HEK293T (cell line): ENCODE measurements at regions not wholly inside any gene's neighbourhood (a gene's known extent, or its start where the extent isn't known, plus 50 kb on each side); places are given as distances from the start of the nearest gene placed in this dataset.

Source experiments
- FOXA1 ChIP-seq: fragments of 450-650 bp; IDR thresholded peaks from 2 replicates; pipeline ENCODE4 v1.6.1; 2016; ENCODE audit warnings: mild to moderate bottlenecking
- FOXK2 ChIP-seq: fragments of 450-650 bp; IDR thresholded peaks from 2 replicates; pipeline ENCODE4 v1.6.1; 2016; ENCODE audit warnings: mild to moderate bottlenecking
- SP1 ChIP-seq: fragments of 450-650 bp; IDR thresholded peaks from 2 replicates; pipeline ENCODE4 v1.6.1; 2017

DNA sequence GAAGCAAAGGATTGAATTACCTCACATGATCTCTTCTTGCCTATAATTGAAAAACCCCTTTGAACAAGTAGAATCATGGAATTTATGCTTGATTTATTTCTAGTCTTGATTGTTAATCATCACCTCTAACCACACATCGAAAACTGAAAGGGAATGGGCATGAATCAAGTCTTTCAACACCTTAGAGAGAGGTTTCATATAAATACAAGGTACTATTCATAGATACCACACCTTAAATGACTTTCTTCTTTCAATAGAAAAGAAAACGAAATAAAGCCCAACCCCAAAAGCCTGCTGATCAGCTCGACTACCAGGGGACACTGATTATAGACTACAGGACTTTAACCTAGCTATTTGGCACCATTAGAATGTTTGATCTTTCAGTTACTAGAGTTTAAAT lies 128.6 kb upstream of the PTPRZ1 start:
- no peak for TF ChIP-seq FOXA1
- TF ChIP-seq FOXK2 = no peak
- no peak for TF ChIP-seq SP1
